HG03095 (cell line): ENCODE measurements at regions not wholly inside any gene's neighbourhood (a gene's known extent, or its start where the extent isn't known, plus 50 kb on each side); places are given as distances from the start of the nearest gene placed in this dataset.

Experiments used
- ATAC-seq: cut with Tn5 transposase; IDR thresholded peaks from one replicate; pipeline ENCODE4 v1.9.1; 2021; ENCODE audit warnings: moderate library complexity; ENCODE audit not compliant: unreplicated experiment

GRCh38 chr2:139201516-139201915 lies 421.3 kb upstream of the NXPH2 start:
- ATAC-seq, result no peak

- no peak for ATAC-seq
These were observed 416.6 kb upstream of the NXPH2 start for GRCh38 chr2:139196754-139197153.

GRCh38 chr2:139194546-139194945 lies 414.4 kb upstream of the NXPH2 start:
- no peak for ATAC-seq

- no peak for ATAC-seq
These were observed 396.9 kb upstream of the NXPH2 start for GRCh38 chr2:139177041-139177440.

GRCh38 chr2:139175510-139175909 lies 395.3 kb upstream of the NXPH2 start:
- no peak for ATAC-seq

- ATAC-seq, result no peak
These were observed 390.2 kb upstream of the NXPH2 start for GRCh38 chr2:139170406-139170805.

- no peak for ATAC-seq
These were observed 385.4 kb upstream of the NXPH2 start for GRCh38 chr2:139165601-139166000.

GRCh38 chr2:139165041-139165440 lies 384.9 kb upstream of the NXPH2 start:
- ATAC-seq, result no peak

GRCh38 chr2:139162957-139163356 lies 382.8 kb upstream of the NXPH2 start:
- no peak for ATAC-seq

- ATAC-seq, result no peak
These were observed 382.3 kb upstream of the NXPH2 start for GRCh38 chr2:139162456-139162855.

- ATAC-seq, result no peak
These were observed 380.6 kb upstream of the NXPH2 start for GRCh38 chr2:139160836-139161235.

GRCh38 chr2:139159177-139159576 lies 379.0 kb upstream of the NXPH2 start:
- no peak for ATAC-seq

- ATAC-seq, result no peak
These were observed 376.5 kb upstream of the NXPH2 start for GRCh38 chr2:139156730-139157129.

GRCh38 chr2:139155991-139156390 lies 375.8 kb upstream of the NXPH2 start:
- ATAC-seq, result no peak

- ATAC-seq, result no peak
These were observed 362.2 kb upstream of the NXPH2 start for GRCh38 chr2:139142252-139142880.

GRCh38 chr2:139124271-139124670 lies 344.1 kb upstream of the NXPH2 start:
- ATAC-seq, result no peak

GRCh38 chr2:139123795-139124194 lies 343.6 kb upstream of the NXPH2 start:
- ATAC-seq, result no peak

- ATAC-seq, result no peak
These were observed 342.5 kb upstream of the NXPH2 start for GRCh38 chr2:139122711-139123158.

GRCh38 chr2:139099721-139100120 lies 319.5 kb upstream of the NXPH2 start:
- no peak for ATAC-seq

GRCh38 chr2:139098961-139099360 lies 318.8 kb upstream of the NXPH2 start:
- ATAC-seq, result no peak

GRCh38 chr2:139083121-139083520 lies 302.9 kb upstream of the NXPH2 start:
- ATAC-seq, result no peak

GRCh38 chr2:139080244-139080643 lies 300.1 kb upstream of the NXPH2 start:
- ATAC-seq, result no peak

GRCh38 chr2:139079311-139079710 lies 299.1 kb upstream of the NXPH2 start:
- no peak for ATAC-seq
